VCaP (cell line): ENCODE measurements at regions not wholly inside any gene's neighbourhood (a gene's known extent, or its start where the extent isn't known, plus 50 kb on each side); places are given as distances from the start of the nearest gene placed in this dataset.
"Not testable (repeated sequence)": the region's sequence is repeated elsewhere in the genome, so short reads cannot be mapped to it uniquely, and the experiment has no call there.

Experiments used
- H3K27ac ChIP-seq: fragments of 450-650 bp; 2 replicates; pipeline ENCODE4 v1.5.1; 2017
- TF ChIP-seq, protein P1 (sequence below): fragments of 450-650 bp; conservative IDR thresholded peaks from 2 replicates; pipeline ENCODE4 v1.5.1; 2017; ENCODE audit warnings: mild to moderate bottlenecking, moderate library complexity

DNA sequence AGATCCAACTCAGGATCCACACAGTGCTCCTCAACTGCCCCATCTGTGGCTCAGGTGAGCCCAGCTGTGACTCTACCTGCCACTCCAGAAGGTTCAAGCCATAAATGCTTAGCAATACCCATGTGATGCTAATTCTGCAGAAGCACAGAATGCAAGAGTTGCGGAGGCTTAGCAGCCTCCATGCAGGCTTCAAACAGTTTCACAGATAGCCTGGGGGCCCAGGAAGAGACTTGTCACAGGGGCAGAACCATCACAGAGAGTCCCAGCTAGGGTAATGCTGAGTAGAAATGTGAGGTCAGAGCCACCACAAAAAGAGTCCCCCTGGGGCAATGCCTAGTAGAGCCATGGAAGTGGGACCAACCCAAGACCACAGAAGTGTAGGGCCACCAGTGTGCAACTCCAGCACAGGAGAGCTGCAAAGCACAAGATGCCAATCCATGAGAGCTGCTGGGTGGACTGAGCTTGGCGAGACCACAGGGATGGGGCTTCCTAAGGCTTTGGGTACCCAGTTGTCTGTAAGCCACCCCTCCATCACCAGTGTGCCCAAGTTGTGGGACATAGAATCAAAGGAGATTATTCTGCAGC lies 283.9 kb downstream of the UBE3D start:
- TF ChIP-seq, protein P1, sequence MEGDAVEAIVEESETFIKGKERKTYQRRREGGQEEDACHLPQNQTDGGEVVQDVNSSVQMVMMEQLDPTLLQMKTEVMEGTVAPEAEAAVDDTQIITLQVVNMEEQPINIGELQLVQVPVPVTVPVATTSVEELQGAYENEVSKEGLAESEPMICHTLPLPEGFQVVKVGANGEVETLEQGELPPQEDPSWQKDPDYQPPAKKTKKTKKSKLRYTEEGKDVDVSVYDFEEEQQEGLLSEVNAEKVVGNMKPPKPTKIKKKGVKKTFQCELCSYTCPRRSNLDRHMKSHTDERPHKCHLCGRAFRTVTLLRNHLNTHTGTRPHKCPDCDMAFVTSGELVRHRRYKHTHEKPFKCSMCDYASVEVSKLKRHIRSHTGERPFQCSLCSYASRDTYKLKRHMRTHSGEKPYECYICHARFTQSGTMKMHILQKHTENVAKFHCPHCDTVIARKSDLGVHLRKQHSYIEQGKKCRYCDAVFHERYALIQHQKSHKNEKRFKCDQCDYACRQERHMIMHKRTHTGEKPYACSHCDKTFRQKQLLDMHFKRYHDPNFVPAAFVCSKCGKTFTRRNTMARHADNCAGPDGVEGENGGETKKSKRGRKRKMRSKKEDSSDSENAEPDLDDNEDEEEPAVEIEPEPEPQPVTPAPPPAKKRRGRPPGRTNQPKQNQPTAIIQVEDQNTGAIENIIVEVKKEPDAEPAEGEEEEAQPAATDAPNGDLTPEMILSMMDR = no peak
- H3K27ac ChIP-seq = no peak overlapping the region

DNA sequence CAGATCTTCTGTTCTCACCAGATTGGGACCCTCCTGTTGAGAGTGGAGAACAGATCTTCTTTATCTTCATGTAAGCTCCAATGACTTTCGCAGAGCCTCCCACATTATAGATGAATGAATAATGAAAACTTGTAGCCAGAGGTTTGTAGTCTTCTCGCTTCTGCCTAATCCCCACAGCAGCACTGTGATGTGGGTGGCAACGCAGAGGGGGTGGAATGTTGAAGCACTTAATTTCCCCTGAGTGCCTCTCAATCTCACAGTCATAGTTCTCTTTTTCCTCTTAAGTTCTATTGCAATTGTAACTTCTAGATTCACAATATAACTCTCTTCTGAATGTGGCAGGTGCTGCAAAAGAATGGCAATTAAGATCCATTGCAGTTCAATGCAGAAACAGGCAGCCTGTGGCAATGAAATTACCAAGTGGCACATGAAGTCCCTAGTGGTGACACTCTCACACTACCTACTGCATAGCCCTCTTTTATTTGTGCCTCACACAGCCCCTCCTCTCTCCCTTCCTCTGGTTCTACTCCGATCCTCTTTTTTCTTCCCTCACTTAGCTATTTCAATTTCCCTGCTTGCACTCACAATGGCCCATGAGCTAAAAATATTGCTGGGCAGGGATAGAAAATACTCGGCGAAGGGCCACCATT lies 281.9 kb downstream of the UBE3D start:
- no peak overlapping the region for H3K27ac ChIP-seq
- TF ChIP-seq, protein P1 = peak; percentile 61

DNA sequence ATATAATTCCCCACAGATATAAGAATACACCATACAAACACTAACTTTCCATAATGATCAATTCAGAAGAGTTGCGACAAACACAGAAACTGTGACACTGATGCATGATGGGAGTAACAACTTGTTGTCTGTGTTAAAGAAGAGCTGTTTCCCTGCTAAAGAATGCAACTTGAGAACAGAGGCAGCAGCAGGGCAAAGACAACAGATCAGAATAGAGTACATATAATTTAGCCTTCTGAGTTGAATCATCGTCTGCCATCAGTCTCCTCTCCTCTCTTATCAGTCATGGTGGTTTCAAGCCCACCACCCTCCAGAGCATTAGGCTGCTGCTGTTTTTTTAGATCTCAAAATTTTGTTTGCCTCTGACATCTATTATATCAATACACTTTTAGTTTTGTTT lies 280.4 kb downstream of the UBE3D start:
- TF ChIP-seq, protein P1 = no peak

DNA sequence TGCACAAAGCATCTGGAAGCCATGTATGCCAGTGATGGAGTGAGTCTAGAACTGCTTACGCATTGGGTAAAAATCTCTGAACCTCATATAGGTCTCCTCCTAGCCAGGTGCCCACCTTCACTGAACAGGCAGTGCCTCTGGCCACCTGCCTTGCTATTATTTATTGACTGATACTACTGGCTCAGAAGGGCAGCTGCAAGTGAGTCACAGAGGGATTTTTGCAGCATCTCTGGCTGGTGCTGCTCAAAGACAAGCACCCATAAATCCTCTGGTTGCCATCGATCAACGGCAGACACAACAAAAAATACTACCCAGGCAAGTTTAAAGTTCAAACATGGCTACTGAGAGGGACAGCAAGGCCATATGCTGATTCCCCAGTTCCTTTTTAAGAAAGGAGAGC lies 279.4 kb downstream of the UBE3D start:
- no peak overlapping the region for H3K27ac ChIP-seq
- TF ChIP-seq, protein P1 = no peak

More for the DNA sequence above, 280.4 kb downstream of the UBE3D start:
- H3K27ac ChIP-seq = no peak overlapping the region

DNA sequence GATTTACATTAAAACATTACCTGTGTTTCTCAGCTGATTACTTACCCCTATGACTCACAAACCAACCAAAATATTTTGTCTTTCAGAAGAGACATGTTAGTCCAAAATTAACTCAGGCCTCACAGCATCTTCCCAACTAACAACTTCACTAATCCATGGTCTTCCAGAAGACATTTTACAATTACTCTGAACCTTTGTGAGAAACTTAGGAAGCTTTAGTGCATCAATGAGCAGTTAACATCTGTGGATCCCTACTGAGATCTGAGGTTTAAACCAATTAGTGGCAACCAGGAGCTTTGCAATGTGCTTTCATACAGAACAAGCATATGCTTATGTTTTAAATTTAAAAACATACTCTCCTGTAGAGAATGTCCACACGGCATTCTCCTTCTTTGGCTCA lies 269.7 kb downstream of the UBE3D start:
- TF ChIP-seq, protein P1 = no peak
- H3K27ac ChIP-seq = no peak overlapping the region

DNA sequence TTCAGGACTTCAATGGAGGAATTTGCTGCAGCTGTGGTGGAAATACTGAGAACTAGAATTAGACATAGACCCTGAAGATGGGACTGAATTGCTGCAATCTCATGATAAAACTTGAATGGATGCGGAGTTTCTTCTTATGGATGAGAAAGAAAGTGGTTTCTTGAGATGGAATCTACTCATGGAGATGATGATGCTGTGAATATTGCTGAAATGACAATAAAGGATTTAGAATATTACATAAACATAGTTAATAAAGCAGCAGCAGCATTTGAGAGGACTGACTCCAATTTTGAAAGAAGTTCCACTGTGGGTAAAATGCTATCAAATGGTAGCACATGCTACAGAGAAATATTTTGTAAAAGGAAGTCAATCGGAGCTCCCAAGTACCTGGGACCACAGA lies 264.6 kb downstream of the UBE3D start:
- TF ChIP-seq, protein P1 = no peak
- no peak overlapping the region for H3K27ac ChIP-seq

DNA sequence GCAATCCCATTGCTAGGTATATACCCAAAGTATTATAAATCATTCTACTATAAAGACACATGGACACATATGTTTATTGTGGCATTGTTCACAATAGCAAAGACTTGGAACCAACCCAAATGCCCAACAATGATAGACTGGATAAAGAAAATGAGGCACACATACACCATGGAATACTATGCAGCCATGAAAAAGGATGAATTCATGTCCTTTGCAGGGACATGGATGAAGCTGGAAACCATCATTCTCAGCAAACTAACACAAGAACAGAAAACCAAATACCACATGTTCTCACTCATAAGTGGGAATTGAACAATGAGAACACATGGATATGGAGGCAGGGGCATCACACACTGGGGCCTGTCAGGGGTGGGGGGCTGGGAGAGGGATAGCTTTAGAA lies 249.4 kb downstream of the UBE3D start:
- H3K27ac ChIP-seq = not testable (repeated sequence)

DNA sequence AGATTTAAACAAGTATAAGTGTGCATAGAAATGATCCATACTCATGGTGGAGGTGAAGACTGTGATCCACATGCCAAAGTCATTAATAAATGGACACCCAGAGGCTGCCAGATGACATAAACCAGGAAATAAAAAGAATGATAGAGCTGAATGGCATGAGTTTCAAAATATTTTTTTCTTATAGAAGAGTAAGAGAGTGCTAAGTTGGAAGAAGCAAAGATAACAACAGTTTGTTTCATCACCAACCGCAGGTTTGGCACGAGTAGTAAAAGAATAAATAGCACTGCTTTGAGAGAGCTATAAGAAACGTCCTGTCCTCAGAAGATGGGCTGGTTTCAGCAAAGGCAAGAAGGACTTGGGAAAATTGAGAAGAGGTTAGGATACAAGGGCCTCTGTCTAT lies 246.9 kb downstream of the UBE3D start:
- H3K27ac ChIP-seq = no peak overlapping the region
- TF ChIP-seq, protein P1 = no peak
